COLO668 (cell line): ENCODE measurements at regions not wholly inside any gene's neighbourhood (a gene's known extent, or its start where the extent isn't known, plus 50 kb on each side); places are given as distances from the start of the nearest gene placed in this dataset.
"Not testable (repeated sequence)": the region's sequence is repeated elsewhere in the genome, so short reads cannot be mapped to it uniquely, and the experiment has no call there.

Experiments
- DNase-seq: peaks from one replicate; lab custom pipeline; 2025; ENCODE audit not compliant: unreplicated experiment; lab: John Stamatoyannopoulos, UW

DNA sequence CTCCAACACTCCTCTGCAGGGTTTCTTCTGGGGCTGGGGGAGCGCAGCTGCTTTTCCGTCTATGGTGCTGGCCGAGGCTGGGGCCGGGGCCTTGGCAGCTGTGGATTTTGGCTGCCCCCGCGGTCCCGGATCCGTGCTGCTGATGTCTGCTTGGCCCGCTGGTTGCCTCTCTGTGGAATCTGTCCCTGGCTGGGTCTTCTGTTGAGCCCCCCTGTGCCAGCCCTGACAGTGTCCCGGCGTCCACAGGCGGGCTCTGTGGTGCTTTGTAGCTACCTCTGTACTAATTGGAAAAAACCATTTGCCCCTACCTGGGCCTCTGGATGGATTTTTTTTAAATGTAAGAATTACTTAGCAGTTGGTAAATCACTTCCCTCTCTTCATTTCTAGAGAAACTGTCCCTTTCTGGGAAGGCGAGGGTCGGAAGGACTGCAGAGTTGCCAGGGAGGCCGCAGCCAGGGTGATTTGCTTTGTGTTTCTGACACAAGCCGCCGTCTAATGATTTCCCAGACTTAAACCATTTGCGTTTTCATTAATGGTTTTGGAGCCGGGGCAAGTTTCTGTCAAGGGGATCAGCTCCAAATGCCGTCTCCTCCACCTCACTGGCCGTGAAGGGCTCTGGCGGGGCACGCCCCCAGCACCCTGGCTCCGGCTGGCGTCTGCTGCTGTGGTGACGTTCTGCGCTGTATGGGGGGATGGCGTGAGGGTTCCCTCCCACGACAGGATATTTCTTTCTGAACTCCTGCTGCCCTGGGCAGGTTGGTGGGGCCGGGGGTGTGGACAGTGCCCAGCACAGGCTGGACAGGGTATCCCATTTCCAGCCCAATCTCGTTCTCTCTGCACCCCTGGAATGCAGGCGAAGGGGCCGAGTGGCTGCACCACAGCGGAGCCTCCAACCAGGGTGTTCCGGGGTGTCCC, 201.7 kb downstream of the LAT start:
- DNase-seq, result not testable (repeated sequence)

DNA sequence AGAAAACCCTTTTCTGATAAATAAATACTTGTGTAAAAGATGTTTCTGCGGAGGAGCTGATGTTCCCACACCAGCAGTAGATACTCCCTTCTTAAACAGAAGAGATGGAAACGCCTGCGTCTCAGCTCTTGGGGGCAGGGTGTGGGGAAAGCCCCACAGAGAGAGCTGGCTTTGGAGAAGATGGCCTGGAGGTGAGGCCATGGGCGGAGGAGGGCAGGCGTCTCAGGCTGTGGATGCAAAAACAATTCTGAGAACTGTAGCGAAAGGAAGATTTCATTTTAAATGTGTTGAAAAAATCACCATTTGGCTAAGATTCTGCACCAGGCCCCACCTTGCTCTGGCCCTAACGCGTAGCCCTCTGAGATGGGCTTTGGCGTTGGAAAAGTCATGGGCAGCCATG, 201.0 kb downstream of the LAT start:
- DNase-seq, result not testable (repeated sequence)

DNA sequence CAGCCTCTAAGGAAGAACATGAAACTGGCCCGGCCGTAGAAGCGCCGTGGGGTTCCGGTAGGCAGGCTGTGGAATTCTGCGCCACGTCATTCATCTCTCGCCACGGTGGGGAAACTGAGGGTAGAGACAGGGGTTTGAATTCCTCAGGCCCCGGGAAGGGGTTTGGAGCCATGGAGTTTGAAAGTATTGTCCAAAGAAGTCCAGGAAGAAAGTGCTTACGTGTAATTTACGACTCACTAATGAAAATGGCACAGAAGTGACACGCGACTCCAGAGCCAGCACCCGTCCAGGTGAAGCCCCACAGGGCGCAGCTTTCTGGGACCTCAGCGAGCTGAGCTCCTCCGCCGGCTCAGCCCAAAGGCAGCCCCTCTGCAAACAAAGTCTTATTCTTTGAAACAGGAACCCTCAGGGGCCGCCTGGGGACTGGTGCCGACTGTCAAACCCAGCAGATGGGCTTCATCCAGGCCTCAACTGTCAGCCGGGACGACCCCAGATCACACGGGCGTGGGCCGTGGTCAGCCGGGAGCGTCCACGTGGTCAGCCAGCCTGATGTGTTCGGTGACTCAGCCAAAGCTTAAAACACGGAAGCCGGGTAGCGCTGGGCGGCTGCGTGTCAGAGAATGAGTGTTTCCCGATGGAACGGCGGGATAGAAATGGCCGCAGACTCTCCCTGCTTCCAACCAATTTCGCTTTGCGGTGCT, 200.0 kb downstream of the LAT start:
- peak; percentile 6 for DNase-seq

DNA sequence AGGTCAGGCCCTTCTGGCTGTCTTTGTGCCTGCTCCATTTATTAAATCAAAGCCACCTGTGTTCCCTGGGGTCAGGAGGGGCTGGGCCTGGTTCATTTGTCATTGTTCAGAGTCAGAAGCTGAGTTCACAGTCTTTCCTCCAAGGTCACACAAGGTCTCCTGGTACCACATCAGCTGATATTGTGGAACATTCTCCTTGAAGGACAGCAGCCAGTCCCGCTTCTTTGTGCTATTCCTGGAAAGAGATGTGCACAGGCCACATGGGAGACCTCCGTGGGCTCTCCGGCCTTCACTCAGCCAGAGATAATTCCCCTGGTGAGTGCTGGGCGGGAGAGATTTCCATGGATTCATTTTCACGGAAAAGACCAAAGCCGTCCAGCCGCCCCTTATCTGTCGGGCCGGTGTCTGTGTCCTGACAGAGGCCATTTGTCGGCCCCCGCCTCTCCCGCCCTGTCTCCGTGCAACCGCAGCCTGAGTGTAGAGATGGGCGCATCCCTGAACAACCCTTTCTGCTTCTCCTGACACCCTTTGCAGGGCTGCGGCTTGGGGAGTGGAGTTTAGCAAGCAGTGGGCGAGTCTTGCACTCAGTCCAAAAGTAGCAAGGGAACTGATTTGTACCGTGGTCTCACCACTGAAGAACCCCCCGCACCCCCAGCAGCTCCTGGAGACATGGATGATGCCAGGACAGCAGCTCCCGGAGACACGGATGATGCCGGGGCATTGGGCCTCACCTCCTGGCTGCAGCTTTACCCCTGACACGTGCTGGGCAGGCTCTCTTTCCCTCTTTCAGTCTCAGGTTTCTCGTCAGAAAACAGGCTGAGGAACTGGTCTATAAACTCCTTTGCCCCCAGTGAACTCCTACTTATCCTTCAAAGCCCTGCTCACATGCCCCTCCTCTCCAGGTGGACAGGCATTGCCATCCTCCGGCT, 198.4 kb downstream of the LAT start:
- DNase-seq, result not testable (repeated sequence)

DNA sequence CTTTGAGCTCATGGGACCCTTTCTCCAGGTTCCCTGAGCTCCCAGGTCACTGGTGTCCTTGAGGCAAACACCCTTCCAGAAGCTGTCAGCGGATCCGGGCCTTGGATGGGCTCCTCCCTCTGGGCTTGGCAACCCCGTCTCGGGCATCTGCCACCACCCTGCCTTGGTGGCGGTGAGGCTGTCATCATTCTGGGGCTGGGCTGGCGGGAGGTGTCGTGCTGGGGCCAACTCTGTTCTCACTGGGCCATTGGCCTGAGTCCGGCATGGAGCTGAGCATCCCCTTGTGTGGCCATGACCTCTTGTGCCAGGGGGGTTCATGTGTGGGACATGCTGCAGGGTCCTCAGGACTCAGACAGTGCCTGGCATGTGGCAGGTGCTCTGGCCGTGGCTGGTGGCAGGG, 197.6 kb downstream of the LAT start:
- no peak for DNase-seq

DNA sequence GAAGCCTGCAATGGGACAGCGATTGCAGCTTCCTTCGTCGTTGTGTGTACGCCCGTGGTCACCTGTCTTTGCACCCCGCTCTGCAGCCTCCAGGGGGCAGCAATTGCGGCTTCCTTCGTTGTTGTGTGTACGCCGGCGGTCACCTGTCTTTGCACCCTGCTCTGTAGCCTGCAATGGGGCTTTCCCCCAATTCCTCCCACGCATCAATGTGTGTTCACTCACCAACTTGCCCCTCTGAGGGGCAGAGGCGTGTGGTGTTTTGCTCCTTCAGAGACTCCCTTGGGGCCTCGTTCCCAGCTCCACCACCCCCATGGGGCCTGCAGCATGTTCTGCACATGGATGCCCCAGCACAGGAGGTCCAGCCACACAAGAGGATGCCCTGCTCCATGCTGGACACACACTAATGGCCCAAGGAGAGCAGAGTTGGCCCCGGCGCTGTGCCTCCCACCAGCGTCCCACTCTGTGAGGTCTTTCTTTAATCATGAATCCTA, 197.1 kb downstream of the LAT start:
- DNase-seq, result peak; percentile 20

DNA sequence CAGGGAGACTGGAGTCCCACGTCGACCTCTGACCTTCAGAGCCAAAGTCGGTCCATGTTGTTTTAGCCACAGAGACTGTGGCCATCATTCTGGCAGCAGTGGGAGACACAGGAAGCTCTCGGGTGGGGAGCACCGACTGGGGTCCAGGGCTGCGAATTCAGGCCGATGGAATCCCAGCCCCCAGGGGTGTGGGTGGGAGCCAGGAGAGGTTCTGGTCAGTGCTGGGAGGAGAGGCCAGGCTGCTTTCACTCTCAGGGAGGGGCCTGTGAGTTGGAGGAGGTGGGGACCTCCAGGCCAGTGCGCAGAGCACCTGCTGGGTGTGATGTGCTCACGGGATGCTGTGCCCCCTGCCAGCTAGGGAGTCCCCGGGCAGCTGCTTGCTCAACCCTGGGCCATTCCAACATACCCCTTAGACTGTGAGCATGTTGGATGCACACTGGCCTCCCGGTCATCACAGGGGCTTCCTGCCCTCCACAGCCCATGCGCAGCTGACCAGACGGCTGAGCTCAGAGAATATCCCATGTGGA, 196.5 kb downstream of the LAT start:
- not testable (repeated sequence) for DNase-seq

DNA sequence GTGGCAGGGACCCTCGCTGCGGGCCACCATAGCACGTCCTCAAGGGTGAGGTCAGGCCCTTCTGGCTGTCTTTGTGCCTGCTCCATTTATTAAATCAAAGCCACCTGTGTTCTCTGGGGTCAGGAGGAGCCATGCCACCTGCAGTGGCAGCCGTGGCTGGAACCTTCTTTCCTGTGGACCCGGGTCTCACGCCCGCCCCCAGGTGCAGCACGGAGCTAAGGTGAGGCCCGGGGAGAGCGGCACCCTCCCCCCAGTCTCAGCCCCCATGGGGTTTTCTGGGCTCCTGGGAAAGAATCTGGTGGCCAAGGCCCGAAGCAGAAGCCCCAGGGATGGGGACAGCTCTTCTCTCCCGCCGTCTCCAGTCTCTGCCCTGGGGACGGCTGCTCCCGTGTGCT, 195.4 kb downstream of the LAT start:
- not testable (repeated sequence) for DNase-seq

DNA sequence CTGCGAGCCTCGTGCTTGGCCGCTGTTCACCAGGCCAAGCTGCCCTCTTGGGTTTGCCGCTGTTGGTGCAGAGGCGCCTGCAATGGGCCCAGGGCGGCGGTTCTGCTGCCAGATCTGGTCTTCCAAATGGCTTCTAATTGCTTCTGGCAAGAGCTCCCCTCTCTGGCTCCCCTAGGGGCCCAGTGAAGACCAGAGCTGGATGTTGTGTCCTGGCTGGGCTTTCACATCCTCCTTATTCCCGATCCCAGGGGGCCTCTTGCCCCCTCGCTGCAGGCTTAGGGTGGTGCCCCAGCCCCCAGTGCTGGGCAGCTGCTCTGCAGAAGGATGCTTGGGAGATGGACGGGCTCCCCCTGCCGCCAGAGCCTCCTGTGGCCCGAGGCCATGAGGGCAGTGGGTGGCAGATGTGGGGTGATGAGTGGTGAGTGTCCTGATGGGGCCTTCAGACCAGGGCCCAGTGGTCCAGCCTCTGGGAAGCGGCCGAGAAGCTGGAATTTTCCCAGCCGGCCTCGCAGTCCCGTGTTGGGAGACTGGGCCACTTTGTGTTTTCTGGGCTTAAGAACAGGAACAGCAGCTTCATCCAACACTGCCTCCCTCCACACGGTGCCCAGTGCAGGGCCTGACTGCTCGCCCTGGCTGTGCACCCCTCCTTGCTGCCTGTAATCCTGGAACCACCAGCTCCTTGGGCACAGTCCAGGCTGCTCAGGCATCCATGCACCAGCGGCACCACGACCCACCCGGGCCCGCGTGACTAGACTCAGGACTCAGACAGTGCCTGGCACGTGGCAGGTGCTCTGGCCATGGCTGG, 194.8 kb downstream of the LAT start:
- not testable (repeated sequence) for DNase-seq

DNA sequence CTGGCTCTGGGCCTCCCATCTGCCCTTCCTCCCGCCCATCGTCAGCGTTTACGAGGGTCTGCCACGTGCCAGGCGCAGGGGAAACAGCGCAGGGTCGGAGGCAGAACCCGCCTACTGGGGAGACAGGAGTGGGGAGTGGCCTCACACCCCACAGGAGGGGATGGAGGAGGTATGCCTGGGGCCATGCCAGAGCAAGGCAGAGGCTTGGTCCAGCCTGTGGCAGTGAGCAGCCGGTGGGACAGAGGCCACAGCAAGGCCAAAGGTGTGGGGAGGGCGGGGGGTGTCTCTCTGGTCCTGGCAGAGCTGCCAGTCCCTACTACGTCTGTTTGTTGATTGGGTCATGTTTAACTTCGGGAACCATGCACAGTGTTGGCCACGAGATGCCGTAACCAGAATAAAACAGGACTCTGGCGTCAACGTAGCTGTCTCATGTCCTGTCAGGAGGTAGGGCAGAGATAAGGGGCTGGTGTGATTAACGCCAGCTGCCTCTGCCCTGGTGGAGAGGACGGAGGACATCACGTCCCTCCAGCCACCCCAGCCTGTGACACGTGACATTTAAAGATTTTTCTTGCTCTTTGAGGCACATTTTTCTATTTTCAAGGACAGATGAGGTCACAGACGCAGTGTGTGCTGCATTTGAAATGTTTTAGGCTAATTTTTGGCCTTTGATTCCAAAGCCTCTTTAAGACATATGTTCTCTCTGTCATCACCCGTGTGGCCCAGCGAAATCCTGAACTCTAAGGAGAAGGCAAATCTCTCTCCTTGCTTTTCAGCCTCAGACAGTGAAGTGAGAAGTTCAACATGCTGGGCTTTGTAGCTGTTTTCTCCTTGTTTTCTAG, 193.3 kb downstream of the LAT start:
- not testable (repeated sequence) for DNase-seq

DNA sequence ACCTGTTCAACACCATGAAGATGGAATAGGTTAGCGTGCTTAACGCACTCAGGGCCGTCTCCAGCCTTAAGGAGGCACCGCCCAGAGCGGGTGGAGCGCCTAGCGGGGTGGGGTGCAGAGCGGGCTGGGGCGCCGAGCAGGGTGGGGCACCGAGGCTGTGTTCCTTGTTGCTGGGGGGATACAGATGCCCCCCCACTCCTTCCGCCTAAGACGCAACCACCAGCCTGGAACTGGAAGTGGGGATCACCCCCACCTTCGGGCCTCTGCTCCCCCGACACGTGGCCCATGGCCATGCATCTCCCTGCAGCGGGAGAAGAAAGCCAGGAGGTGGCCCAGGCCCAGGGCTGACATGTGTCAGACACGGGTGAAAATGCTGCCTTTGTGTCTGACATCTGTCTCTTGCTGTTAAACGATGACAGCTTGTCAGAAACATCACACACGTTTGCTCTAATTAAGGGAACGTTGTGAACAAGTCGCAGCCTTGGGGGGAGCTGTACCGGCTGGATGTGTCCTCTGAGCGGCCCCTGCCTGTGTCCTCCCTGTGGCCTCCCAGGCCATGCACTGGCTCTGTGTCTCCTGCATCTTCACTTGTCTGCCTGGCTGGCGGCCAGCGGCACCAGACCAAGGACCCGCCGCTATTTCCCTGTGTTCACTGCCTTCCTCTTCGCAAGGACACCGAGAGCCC, 192.5 kb downstream of the LAT start:
- not testable (repeated sequence) for DNase-seq

DNA sequence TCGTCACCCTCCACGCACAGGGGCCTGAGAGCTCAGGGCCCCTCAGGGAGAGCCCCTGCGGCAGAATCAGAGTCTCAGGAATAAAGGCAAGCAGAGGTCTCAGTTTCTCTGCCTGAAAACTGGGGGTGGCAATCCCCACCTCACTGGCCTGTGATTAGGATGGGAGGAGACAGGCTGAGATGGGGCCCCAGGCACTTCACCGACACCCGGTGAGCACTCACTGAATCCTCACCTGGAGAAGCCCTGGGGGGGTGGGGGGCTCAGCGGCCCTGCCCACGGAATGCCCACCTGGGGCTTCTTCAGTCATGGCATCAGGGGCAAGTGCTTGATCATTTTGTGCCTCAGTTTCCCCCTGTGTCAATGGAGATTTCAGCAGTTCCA, 192.0 kb downstream of the LAT start:
- not testable (repeated sequence) for DNase-seq

DNA sequence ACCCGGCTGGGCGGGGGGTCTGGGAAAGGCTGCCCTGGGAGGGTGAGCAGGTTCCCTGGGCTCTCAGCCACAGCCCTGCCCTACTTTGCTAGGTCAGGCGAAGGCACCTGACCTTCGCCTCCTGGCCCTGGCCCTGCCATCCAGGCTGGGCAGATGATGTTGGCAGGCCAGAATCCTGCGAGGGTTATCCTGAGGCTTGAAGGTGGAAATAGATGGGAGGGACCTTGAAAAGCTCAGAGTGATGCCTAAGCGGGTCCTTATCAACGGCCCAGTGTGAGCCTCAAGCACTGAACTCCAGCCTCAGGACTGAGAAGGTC, 191.3 kb downstream of the LAT start:
- DNase-seq, result not testable (repeated sequence)

DNA sequence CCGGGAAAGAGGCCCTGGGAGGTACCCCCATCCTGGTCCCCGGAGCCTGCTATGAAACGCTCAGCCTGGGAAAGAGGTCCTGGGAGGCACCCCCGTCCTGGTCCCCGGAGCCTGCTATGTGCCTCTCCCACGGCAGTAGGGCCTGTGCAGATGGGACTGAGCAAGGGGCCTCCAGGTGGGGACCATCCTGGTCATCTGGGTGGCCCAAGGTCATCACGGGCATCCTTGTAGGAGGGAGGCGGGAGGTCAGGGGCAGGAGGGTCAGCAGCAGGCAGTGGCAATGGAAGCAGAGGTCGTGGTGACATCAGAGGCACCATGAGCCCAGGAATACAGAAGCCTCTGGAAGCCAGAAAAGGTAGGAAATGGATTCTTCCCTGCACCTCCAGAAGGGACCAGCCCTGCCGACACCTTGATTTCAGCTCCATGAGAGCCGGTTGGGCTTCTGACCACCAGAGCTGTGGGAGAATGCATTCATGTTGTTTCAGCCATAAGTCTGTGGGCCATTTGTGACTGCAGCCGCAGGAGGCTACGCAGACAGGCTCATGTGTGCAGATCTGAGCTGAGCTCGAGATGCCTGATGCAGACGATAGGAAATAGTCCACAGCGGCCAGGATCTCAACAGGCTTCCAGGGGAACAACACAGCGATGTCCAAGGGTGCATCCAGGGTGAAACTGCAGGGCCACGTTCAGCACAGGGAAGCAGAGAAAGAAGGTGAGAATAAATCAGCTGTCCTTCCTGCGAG, 190.7 kb downstream of the LAT start:
- DNase-seq, result not testable (repeated sequence)

DNA sequence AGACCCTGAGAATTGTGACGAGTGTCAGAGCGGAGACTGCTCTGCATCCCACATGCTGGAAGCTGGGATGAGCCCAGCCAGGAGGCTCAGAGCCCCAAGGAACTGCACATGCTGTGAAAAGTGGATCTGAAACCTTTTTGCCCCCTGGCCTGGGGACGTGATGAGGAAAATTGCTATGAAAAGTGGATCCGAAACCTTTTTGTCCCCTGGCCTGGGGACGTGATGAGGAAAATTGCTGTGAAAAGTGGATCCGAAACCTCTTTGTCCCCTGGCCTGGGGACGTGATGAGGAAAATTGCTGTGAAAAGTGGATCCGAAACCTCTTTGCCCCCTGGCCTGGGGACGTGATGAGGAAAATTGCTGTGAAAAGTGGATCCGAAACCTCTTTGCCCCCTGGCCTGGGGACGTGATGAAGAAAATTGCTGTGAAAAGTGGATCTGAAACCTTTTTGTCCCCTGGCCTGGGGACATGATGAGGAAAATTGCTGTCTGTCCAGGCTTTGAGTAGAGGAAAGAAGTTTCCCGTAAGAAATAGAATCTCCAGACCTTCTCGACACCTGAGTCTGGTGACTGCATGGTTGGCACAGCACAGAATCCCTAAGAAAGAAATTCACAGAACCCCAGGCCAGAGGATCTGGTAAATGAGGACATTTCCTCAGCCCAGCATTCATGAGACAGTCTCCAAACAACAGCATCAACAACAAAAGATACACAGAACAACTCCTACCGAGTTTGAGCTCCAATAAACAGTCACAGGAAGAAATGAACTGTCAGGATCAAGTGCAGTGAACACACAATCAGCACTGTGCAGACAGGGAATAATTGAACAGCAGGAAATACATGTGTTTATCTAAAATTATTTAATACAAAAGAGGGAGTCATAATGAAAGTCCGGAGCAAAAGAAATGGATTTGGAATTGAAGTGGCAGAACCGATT, 188.8 kb downstream of the LAT start:
- not testable (repeated sequence) for DNase-seq

DNA sequence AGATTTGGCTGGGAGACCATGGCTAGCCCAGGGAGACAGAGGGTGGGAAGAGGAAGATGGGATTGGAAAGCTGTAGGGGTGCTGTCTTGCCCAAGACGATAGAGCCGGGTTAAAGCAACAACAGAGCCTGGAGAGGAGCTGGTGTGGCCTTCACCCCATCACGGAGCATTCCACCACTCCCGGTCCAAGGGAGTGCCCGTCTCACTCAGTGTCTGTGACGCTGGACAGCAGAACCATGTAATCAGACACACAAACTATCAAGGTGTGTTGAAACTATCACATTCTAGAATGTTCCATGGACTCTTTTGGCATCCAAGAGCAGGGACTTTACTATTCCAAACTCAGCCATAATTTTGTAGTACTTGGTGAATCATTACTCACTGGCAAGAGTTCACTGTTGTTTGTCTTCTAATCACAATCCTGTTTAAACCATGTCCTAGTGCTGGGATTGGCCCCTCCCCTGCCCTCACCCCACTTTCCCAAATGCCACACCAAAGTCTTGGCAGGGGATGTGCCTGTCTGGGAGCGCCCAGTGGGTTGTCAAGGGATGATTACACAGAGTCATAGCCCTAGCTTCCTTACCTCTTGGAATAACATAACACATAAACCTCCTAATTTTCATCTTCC, 187.4 kb downstream of the LAT start:
- not testable (repeated sequence) for DNase-seq
